ENCODE measurements at regions not wholly inside any gene's neighbourhood (a gene's known extent, or its start where the extent isn't known, plus 50 kb on each side); places are given as distances from the start of the nearest gene placed in this dataset.
"Not testable (repeated sequence)": the region's sequence is repeated elsewhere in the genome, so short reads cannot be mapped to it uniquely, and the experiment has no call there.

DNA sequence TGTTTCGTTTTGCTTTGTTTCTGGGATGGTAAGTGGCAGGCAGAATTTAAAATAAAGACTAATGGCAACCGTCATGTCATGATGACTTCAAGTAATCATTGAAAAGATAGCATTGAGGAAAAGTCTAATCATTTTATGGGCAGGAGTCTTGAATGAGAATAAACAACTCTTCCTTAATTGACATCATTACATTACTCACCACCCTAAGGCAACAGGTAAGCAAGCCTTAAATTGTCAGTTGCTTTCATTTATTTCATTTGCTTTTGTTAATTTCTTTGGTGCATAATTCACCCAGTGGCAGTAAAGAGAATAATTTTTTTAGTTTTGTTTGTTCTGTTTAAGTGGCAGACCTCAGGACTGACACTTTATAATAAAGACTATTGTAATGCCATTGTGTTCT is 669.0 kb downstream of the RWDD3 start:
- no peaks in the 10 kb centered on the region for H3K4me1 ChIP-seq (ENCODE audit: insufficient read depth, low read length)
- TF ChIP-seq, protein P1, sequence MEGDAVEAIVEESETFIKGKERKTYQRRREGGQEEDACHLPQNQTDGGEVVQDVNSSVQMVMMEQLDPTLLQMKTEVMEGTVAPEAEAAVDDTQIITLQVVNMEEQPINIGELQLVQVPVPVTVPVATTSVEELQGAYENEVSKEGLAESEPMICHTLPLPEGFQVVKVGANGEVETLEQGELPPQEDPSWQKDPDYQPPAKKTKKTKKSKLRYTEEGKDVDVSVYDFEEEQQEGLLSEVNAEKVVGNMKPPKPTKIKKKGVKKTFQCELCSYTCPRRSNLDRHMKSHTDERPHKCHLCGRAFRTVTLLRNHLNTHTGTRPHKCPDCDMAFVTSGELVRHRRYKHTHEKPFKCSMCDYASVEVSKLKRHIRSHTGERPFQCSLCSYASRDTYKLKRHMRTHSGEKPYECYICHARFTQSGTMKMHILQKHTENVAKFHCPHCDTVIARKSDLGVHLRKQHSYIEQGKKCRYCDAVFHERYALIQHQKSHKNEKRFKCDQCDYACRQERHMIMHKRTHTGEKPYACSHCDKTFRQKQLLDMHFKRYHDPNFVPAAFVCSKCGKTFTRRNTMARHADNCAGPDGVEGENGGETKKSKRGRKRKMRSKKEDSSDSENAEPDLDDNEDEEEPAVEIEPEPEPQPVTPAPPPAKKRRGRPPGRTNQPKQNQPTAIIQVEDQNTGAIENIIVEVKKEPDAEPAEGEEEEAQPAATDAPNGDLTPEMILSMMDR (IDR thresholded peaks at IDR 0.05) = no peak
- ChIA-PET POLR2A (no interaction called here), CTCF (no interaction called here)
- Mint-ChIP-seq H3K4me3 (no peak overlapping the region), H3K27ac (no peak overlapping the region), H3K27me3 (no peaks in the 10 kb centered on the region), H3K9me3 (peaks cover 3% of the 10 kb centered on the region), H3K36me3 (ENCODE audit: low read depth) (no peaks in the 10 kb centered on the region), H3K4me1 (ENCODE audit: low read depth) (no peaks in the 10 kb centered on the region)
- H3K27ac ChIP-seq (ENCODE audit: low read depth in 1 of 2, low read length in 2 of 2) = no peak overlapping the region
- no peaks in the 10 kb centered on the region for H3K27me3 ChIP-seq (ENCODE audit: control insufficient read depth in 1 of 2, insufficient read depth in 2 of 2, low read length in 2 of 2)
- H3K36me3 ChIP-seq (ENCODE audit: insufficient read depth, low read length) = no peaks in the 10 kb centered on the region
- DNase-seq (no peak), ATAC-seq (ENCODE audit: poor library complexity) (no peak)
- no peaks in the 10 kb centered on the region for H3K9me3 ChIP-seq (ENCODE audit: control insufficient read depth in 1 of 2, insufficient read depth in 1 of 2, low read length in 2 of 2)
- intact Hi-C loops (cut with DNase I, micrococcal nuclease) = no loop called here
- H3K4me3 ChIP-seq (ENCODE audit: low read length) = no peak overlapping the region

DNA sequence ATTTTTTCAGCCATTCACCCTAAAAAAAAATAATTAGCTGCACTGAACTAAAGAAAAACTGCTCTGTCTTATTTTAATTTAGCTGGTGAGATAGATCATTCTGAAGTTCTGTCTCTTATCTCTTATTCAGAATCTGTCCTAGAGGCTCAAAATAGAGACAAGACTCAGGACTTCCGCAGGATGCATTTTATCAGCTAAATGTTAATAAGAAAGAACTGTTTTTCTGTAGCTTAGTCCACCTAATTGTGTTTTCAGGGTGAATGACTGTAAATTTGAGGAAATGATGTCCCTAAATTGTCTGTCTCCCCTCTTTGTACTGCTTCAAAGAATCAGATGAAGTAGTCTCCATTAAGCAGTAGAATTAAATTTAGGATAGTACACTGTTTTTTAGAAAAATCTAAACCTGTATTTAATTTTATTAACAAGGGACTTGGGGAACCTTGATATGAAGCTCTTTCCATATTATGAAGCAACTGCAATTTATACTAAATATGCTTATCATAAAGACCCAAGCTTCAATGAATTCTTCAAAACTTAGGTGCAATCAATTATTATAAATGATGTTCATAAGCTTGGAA is 671.9 kb downstream of the RWDD3 start:
- no peaks in the 10 kb centered on the region for H3K36me3 Mint-ChIP-seq (ENCODE audit: low read depth)
- no peak overlapping the region for H3K4me3 Mint-ChIP-seq
- ATAC-seq (ENCODE audit: poor library complexity) (no peak), DNase-seq (no peak)
- no peaks in the 10 kb centered on the region for H3K4me1 Mint-ChIP-seq (ENCODE audit: low read depth)
- Histone ChIP-seq H3K9me3 (ENCODE audit: control insufficient read depth in 1 of 2, insufficient read depth in 1 of 2, low read length in 2 of 2) (no peaks in the 10 kb centered on the region), H3K27me3 (ENCODE audit: control insufficient read depth in 1 of 2, insufficient read depth in 2 of 2, low read length in 2 of 2) (no peaks in the 10 kb centered on the region), H3K4me1 (ENCODE audit: insufficient read depth, low read length) (no peaks in the 10 kb centered on the region), H3K27ac (ENCODE audit: low read depth in 1 of 2, low read length in 2 of 2) (no peak overlapping the region), H3K4me3 (ENCODE audit: low read length) (no peak overlapping the region), H3K36me3 (ENCODE audit: insufficient read depth, low read length) (no peaks in the 10 kb centered on the region)
- ChIA-PET POLR2A (interaction anchor here (0.7 kb wide), 1 partner anchor 410 kb away, joined by 3 read pairs; no protein-coding TSS in a partner anchor), CTCF (no interaction called here)
- H3K27ac Mint-ChIP-seq = no peak overlapping the region
- H3K9me3 Mint-ChIP-seq = no peaks in the 10 kb centered on the region
- no peaks in the 10 kb centered on the region for H3K27me3 Mint-ChIP-seq
- TF ChIP-seq, protein P1 (IDR thresholded peaks at IDR 0.05) = no peak
- intact Hi-C loops (cut with DNase I, micrococcal nuclease) = no loop called here

DNA sequence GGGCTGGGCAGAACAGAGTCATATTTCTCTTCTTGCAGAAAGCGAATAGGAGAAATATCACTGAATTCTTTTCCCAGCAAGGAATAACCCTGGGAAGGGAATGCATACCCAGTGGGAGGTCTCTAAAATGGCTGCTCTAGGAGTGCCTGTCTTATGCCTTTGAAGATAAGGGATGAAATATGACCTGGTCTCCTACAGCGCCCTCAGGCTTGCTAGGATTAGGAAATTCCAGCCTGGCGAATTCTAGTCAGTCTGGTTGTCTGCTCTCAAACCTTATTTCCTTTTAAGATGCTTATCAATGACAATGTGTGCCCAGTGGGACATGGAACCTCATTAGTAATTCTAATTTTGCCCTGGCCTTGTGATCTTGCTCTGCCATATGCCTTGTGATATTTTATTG is 677.7 kb downstream of the RWDD3 start:
- H3K27ac ChIP-seq (ENCODE audit: low read depth in 1 of 2, low read length in 2 of 2); H3K4me1 ChIP-seq (ENCODE audit: insufficient read depth, low read length); H3K27me3 ChIP-seq (ENCODE audit: control insufficient read depth in 1 of 2, insufficient read depth in 2 of 2, low read length in 2 of 2); CTCF ChIA-PET; H3K36me3 Mint-ChIP-seq (ENCODE audit: low read depth); H3K36me3 ChIP-seq (ENCODE audit: insufficient read depth, low read length); H3K27ac Mint-ChIP-seq; POLR2A ChIA-PET; H3K9me3 ChIP-seq (ENCODE audit: control insufficient read depth in 1 of 2, insufficient read depth in 1 of 2, low read length in 2 of 2); H3K9me3 Mint-ChIP-seq; H3K27me3 Mint-ChIP-seq; H3K4me3 ChIP-seq (ENCODE audit: low read length); intact Hi-C loops (cut with DNase I, micrococcal nuclease); DNase-seq; ATAC-seq (ENCODE audit: poor library complexity); H3K4me3 Mint-ChIP-seq; H3K4me1 Mint-ChIP-seq (ENCODE audit: low read depth): not testable (repeated sequence)

DNA sequence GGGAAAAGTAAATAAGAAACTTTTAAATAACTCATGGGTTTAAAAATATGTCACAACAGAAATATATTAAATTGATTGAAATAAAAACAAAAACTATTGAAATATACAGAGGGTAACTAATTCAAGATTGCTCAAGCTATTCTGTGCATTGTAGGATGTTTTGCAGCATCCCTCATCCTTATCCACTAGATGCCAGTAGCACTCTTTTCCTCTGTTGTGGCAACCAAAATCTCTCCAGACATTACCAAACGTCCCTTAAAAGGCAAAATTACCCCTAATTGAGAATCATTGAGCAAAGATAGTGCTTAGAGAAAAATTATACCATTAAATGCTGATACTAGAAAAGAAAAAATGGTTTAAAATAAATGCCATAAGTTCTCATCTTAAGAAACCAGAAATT is 682.6 kb downstream of the RWDD3 start:
- ATAC-seq (ENCODE audit: poor library complexity) = no peak
- CTCF ChIA-PET = no interaction called here

More for the DNA sequence above, 682.6 kb downstream of the RWDD3 start:
- Histone ChIP-seq H3K27ac (ENCODE audit: low read depth in 1 of 2, low read length in 2 of 2) (no peak overlapping the region), H3K9me3 (ENCODE audit: control insufficient read depth in 1 of 2, insufficient read depth in 1 of 2, low read length in 2 of 2) (peaks cover 3% of the 10 kb centered on the region in 2 experiments), H3K36me3 (ENCODE audit: insufficient read depth, low read length) (no peaks in the 10 kb centered on the region), H3K4me3 (ENCODE audit: low read length) (no peak overlapping the region), H3K4me1 (ENCODE audit: insufficient read depth, low read length) (no peaks in the 10 kb centered on the region), H3K27me3 (ENCODE audit: control insufficient read depth in 1 of 2, insufficient read depth in 2 of 2, low read length in 2 of 2) (no peaks in the 10 kb centered on the region)
- Mint-ChIP-seq H3K9me3 (peaks cover 3% of the 10 kb centered on the region), H3K4me3 (no peak overlapping the region), H3K27me3 (no peaks in the 10 kb centered on the region), H3K4me1 (ENCODE audit: low read depth) (no peaks in the 10 kb centered on the region), H3K36me3 (ENCODE audit: low read depth) (no peaks in the 10 kb centered on the region), H3K27ac (no peak overlapping the region)
- no peak for DNase-seq
- TF ChIP-seq, protein P1 (IDR thresholded peaks at IDR 0.05) = no peak
- intact Hi-C loops (cut with DNase I, micrococcal nuclease) = no loop called here
- POLR2A ChIA-PET = no interaction called here
